SK-N-MC (cell line): ENCODE measurements at regions not wholly inside any gene's neighbourhood (a gene's known extent, or its start where the extent isn't known, plus 50 kb on each side); places are given as distances from the start of the nearest gene placed in this dataset.

Experiments
- EZH2 ChIP-seq: fragments of 200-600 bp; sonication (generic); IDR thresholded peaks from one replicate; pipeline ENCODE4 v1.6.1; 2017; ENCODE audit warnings: antibody characterized with exemption
- FOXP2 ChIP-seq: optimal IDR thresholded peaks from 2 replicates; pipeline ENCODE3; 2011; ENCODE audit warnings: mild to moderate bottlenecking, moderate library complexity; ENCODE audit not compliant: insufficient read depth; ENCODE audit errors: extremely low read length, control extremely low read depth
- POLR2AphosphoS5 ChIP-seq: IDR thresholded peaks from 2 replicates; pipeline ENCODE4 v1.6.1; 2012; ENCODE audit warnings: mild to moderate bottlenecking, low read depth, low read length, borderline replicate concordance

- no peak for TF ChIP-seq EZH2
- no peak for TF ChIP-seq POLR2AphosphoS5
- TF ChIP-seq FOXP2 = no peak
Observed at GRCh38 chr20:17150858-17151257, 76.0 kb upstream of the PCSK2 start.
